PC-9 (cell line): ENCODE measurements at regions not wholly inside any gene's neighbourhood (a gene's known extent, or its start where the extent isn't known, plus 50 kb on each side); places are given as distances from the start of the nearest gene placed in this dataset.

Experiments
- EZH2 ChIP-seq: fragments of 200-600 bp; sonication (generic); IDR thresholded peaks from 2 replicates; pipeline ENCODE4 v1.8.0; 2017; ENCODE audit warnings: antibody characterized with exemption, low read depth
- TF ChIP-seq, protein P1 (sequence below): fragments of 200-600 bp; sonication (generic); conservative IDR thresholded peaks from 2 replicates; pipeline ENCODE4 v1.6.1; 2017; ENCODE audit warnings: mixed run types, antibody characterized with exemption, mild to moderate bottlenecking, moderate library complexity

DNA sequence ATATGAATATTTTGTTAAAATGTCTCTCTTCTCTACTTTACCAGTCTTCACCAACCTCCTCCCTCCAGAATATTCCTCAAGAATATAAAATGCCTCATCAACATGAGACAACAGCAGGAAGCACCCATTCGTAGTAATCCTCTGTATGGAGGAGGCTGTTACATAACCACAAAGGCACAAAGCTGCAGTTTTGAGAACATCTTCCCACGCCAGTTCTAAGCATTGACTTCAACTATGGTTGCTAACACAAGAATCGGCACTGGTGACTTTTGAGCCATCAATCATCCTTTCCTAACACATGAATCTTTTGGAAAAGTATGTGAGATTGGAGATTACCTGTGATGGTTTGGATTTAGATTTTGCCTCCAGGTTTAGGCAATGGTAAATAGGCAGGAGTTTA, 54.9 kb upstream of the CYP1B1 start:
- TF ChIP-seq, protein P1, sequence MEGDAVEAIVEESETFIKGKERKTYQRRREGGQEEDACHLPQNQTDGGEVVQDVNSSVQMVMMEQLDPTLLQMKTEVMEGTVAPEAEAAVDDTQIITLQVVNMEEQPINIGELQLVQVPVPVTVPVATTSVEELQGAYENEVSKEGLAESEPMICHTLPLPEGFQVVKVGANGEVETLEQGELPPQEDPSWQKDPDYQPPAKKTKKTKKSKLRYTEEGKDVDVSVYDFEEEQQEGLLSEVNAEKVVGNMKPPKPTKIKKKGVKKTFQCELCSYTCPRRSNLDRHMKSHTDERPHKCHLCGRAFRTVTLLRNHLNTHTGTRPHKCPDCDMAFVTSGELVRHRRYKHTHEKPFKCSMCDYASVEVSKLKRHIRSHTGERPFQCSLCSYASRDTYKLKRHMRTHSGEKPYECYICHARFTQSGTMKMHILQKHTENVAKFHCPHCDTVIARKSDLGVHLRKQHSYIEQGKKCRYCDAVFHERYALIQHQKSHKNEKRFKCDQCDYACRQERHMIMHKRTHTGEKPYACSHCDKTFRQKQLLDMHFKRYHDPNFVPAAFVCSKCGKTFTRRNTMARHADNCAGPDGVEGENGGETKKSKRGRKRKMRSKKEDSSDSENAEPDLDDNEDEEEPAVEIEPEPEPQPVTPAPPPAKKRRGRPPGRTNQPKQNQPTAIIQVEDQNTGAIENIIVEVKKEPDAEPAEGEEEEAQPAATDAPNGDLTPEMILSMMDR: no peak
- no peak for TF ChIP-seq EZH2
